ENCODE measurements at regions not wholly inside any gene's neighbourhood (a gene's known extent, or its start where the extent isn't known, plus 50 kb on each side); places are given as distances from the start of the nearest gene placed in this dataset.

DNA sequence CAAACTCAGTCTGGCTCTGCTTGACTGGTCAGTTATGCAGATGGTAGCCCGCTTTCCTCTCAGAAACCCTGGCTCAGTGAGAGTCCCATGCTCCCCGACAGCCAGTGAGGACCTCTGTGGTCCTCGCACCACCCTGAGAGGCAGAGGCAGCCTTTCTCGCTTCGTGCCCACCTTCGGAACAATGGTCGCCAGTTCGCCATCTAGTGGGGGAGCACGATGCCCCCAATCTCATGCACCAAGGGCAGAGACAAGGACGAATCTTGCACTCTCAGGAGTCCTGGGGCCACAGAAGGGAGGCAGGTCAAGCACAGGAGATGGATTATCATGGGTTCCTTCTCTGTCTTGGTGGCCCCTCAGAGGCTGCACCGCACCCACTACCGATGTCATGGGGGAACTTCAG lies 75.2 kb downstream of the RHCG start:
- ATAC-seq, result no peak

DNA sequence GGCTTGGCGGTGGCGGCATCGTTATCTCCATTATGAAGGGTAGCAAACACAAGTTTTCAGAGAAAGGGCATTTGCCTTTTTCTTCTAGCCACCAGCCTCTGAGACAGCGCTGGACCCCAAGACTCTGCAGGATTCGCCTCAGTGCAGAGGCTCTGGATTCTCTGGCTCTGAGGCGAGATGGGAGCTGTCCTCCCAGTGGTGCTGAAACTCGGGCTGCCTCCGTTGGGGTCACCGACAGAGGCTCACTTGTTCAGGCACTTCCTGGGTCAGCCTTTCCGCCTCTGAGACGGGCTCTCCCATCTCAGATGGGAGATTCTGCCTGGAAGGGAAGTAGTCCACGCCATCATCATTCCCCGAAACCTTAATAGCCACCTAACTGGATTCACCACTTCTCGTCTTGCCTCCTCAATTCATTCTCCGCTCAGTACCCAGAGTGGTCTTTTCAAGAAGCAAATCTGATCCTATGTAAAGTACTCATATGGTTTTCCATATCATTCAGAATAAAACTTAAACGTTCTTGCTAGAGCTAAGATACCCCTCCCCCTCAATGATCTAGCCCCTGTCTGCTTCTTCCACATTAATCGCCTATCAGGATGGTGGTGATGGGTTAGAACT lies 76.9 kb downstream of the RHCG start:
- no peak for ATAC-seq

DNA sequence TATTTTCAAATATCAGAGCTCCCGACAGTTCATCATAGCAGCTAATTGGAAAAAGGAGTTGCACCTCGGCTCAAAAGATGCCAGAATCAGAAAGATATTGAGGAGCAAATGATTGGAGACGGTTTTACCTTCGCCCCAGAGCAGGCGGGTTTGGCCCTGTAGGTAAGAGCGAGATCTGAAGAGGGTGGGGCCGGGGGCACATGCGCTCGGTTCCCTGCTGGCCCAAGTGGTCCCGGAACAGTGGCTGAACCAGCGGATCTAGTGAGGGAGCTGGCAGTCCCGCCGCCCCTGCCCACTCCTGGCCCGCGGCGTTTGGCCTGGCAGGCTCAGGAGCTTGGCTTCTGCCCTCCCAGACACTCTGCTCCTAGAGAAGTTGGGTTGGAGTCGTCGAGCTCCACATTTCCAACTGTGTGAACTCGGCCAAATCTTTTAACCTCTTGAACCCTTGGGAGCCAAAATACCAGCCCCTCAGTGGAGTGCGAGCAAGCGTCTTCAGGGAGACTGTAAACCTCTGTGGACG lies 79.1 kb downstream of the RHCG start:
- no peak for ATAC-seq

DNA sequence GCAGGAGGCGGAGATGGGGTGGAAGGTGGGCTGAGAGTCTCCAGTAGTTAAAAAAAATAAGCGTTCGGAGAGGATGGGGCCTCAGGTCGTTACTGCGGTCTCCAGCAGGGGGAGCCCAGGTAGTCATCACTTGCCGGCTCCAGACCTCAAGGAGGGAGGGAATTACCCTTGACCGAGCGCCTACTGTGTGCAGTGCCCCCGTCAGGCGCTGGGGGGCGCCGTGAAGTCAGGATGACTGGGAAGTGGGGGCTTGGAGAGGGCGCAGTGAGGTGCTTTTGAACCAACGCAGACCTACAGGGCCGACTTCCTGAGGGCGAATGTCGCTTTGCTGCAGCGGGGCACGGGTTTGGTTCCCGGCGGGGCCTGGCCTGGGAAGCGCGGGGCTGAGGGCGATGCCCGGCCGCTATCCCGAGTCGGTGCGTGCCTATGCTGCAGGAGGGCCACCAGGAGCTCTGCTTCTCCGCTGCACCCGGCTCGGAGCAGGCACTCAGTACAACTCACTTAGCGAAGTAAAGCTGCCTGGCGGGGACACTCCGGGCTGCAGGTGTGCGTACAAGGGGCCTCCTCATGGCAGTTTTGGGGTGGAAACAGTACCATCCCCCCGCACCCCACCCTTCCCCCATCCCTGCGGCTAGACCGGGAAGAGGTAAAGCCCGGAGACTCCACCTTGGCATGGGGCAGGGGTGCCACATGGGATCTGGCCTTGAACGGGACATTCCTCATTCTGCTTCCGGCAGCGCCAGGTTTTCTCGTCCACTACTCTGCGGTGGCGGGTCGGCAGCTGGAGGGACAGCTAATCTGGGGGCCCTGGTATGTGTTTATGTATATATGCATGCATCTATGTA lies 79.8 kb downstream of the RHCG start:
- ATAC-seq, result peak; percentile 73 to 83

DNA sequence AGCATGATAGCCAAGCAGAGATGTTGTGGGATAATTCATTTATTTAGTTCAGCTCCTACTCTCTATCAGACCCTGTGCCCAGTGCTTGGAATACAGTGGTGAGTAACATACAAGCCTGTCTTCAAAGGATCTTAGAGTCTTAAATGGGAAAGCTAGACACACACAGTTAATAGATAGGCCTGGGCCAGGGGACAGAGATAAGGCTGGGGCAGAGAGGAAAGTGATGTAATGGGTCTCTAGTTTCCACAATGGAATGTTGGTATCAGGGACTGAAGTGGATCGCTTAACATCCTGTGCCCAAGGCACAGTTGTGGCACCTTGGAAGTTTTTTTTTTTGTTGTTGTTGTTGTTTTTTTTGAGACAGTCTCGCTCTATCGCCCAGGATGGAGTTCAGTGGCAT lies 79.9 kb upstream of the POLG start:
- no peak for ATAC-seq

DNA sequence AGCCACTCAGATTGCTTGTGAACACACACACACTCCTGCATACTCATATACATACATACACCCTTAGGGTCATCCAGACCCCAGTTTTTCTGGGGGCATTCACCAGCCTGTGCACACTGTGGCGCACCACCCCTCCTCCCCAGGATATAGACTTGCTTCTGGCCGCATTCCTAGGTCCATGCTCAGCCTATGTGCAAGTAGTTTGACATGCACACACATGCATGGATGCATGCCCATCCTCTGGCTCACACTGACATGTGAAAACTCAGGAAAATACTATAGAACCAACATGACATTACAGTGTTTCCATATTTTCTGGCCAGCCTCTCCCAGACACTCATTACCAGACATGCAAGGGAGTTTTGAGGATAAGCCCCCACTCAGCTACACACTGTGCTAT lies 79.3 kb upstream of the POLG start:
- ATAC-seq, result no peak

DNA sequence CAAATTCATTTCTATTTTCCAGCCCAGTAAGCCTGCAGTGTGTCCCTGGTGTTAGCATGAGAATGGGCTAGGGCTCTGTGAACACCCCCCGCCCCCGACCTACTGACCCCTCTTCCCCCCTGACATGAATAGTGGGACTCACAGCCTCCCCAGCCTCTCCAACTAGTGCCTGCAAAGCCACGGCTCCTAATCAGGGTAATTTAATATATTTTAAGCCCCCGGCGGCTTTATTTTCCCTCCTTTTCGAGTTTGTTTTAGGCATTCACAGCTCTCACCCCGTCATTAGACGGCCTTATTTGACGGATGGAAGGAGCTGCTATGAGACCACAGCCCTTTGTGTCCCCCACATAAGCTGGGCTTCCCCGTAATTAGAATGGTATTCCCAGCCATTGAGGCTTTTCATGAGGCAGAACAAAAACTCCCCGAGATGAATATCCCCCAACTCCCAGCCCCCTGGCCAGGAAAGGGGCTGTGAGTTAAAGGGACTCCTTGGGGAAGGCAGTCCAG lies 78.3 kb upstream of the POLG start:
- ATAC-seq, result no peak

DNA sequence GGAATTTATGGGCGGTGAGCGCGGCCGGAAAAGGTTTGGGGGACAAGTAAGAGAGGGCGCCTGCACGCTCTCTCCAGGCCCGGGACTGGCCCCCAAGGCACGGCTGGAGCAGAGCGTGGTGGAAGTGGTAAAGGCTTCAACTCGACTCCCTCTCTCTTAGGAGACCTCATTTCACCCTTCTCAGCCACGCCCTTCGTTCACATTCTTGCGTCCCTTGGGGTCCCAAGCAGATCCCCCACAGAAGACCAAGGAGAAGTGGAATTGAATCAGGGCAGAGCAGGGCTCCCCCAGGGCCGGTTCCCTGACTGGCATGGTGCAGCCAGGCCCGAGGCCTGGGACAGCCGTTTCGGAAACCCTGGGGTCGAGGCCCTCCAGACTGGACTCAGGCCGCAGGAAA lies 75.4 kb upstream of the POLG start:
- ATAC-seq, result no peak

DNA sequence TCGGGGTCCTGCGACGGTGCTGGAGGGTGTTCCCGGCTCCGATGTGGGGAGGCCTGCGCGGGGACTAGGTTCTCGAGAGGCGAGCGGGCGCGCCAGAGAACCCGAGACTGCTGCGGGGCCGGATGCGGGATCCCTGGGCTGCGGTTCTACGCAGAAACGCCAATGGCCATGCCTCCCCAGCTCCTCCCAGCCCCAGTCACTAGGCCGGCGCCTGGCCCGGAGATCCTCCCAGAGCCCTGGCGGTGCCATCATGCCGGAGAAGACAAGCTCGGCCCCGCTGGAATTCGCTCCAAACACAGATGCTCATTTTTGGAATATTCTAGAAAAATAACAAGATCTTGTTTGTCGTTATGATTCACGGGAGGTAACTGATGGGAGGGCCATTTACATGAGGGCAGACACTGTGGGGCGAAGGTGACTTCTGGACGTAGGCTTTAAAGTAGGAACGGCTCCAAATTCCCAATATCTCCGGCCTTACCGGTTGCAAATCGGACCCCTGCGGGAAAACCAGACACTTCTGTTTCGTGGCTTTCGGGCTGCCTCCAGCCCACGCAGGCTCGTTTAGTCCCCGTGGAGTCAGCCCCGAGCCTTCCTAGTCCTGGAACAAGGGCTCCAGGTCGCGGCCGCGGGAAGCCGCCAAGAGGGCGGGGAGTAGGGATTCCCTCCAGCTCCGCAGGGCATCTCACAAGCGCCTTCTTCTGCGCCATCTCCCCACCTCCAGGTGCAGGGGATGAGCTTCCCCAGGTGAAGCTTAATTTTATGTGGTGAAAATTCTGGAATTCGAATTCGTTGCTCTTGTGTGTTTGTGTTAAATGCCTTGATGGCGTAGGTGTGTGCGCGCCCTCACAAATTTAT lies 74.8 kb upstream of the POLG start:
- no peak for ATAC-seq

DNA sequence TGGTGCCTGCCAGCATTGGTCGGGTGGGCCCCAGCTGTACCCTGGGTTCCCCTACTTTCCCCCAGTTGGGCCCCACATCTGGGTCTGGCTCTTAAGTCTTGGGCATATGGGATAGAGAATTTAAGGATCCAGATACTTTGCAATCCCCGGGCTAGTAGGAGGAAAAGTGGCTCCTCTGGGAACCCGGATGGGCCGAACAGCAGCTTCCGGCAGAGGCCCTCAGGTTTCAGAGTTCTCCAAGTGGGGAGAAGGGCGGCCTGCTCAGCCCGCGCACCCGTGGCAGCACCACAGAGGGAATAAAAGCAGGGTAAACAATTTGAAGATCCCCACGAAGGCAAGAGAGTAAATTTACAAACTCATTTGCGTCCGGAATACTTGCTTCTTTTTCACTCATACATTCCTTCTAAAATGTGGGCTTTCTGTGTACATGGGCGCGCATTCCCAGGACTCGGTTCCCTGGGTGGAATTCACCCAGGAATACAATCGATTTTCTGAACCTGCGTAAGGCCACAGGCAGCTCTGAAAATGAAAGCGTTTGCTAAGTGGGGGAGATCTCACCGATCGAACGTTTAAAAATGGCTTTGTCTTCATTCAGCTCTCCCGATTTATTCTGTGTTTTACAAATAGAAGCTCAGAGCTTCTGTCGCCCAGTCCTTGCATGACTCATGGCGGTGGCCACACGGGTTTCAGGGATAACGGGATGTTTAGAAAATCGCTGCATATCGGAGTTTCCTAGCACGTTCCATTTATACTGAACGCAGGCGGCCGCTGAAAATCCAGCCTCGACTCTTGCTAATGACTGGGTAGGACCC lies 74.0 kb upstream of the POLG start:
- no peak for ATAC-seq

DNA sequence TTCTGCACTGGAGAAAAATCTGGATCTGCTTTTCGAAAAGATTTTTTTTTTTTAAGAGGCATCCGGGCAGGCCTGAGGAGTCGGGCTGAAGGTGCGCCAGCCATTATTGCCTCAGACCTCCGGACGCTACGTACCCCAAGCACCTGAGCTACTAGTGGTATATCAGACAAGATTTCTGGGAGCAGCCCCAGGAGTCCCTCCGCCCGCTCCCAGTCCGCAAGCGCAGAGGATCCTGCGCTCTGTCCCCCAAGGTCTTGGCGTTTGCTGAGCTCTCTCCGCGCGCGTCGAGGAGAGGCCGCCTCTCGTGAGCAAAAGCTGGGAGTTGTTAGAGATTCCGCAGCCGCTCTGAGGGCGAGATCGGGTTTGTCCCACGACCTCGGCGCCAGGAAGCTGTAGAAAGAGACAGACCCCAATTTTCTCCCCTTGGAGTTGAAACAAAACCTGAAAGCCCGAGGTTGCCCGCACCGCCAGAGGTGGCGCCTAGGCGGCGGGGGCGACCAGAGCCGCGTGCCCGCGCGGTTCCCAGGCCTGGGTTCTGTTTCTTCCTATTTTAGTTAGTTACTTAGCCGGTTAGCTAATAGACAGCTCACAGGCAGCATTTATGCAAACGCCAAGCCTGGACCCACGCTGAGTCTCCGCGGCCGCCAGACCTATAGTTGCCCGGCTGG lies 72.5 kb upstream of the POLG start:
- no peak for ATAC-seq

DNA sequence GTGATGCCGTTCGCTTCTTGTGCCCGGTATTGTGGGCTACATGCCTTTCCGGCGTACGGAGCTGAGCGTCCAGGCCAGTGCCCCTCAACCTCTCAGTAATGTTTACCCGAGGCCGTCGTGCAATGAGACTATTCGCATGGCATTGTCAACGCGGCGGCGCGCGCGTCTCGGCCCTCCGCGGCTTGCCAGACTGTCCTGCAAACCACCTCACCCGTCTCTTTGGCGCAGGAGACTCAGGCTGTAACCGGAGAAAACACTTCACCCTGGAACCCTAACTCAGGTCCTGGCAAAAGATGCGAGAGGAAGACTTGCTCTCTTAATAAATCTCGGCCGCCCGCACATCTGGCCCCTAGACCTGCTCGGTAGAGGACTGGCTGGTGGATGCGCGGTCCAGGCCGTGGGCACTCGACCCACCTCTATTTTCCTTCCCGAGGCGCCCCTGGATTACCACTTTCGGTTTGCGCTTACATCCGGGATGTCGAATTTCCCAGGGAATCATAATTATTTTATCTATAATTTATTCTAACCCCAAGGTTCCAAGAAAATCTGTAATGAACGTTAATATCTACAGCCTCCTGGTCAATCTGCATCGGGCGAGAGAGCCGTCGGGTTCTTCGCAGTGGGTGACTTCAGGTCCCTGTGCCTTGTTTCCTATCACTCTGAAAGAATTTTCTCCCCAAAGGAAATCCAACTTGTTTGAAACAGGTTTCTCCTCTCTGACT lies 71.8 kb upstream of the POLG start:
- no peak for ATAC-seq

DNA sequence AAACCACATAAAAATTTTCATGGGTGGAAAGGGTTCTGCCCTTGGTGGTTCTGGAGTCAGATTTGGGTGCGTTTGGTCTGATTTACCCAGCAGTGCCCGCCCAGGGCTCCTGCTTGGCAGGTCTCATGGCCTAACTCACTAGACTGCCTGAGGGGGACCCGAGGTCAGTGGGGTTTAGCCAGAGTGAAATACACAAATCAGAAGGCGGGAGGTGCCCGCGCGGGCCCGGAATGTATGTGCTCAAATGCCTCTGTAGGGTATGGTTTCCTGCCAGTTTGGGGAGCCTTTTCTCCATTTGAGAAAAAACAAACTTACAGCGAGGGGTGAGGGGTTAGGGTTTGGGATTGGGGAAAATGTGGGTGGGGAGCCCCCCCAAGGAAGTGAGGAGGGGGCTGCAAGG lies 70.9 kb upstream of the POLG start:
- no peak for ATAC-seq

DNA sequence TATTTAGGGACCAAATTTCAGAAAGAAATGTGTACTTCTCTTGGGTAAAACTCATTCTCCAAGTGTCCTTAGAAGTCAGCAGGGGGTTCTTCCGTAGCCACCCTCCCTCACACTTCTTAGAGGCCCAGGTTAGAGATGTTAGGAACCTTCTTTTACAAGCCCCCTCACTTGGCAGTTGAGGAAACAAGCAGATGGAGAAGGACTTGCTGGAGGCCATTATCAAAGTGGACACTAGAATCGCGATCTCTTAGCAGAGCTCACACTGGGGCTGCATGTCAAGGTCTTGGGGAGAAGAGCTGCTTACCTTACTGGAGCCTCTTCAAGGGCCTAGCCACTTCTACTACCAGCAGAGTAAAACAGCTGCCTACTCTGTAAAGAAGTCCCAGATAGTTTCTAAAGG lies 69.4 kb upstream of the POLG start:
- no peak for ATAC-seq

DNA sequence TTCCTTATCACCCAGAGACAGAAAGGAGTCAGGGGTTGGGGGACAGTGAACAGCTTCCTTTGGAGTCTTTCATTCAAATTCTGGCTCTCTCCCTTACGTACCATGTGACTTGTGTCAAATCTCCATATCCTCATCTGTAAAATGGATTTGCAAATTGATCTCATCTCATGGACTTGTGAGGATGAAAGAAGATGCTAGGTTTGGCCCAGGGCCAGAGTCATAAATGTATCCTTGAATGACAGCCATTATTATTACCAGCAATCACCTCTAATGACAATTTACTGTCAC lies 67.8 kb upstream of the POLG start:
- no peak for ATAC-seq

DNA sequence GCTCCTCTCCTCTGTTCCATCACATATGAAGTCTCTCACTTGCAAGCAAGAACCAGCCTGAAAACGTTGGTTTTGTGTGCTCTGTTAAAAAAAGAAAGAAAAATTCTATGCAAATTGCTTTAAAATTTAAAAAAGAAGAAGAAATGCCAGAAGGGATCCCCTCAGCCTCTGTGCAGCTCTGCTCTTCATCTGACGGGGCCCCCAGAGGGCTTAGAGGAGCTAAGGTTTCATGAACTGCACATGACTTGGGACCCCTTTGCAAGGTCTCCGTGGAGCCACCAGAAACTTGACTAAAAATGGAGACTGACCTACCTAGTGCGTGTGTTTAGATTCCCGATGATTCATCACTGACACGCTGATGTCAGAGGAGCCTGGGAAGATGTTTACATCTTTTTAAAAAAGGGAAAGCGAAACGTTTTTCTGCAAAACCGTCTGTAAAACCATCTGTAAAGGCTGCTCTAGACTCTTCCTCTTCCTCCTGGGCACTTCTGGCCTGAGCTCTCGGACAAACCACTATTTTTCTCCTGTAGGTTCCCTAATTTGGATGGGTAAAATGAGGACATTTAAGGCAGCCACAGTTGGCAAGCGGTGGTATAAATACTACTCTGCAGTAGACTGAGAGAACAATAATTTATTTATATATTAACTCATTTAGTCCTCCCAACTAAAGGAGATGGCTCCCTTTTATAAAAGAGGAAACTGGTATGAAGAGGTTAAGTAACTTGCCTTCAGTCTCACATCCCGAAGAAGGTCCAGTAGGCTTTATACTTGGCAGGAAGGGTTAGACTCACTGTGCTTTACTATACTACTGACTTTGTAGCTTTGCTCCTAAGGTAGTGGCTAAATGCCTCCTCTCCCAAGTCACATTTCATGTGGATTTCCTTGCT lies 67.2 kb upstream of the POLG start:
- ATAC-seq, result no peak

DNA sequence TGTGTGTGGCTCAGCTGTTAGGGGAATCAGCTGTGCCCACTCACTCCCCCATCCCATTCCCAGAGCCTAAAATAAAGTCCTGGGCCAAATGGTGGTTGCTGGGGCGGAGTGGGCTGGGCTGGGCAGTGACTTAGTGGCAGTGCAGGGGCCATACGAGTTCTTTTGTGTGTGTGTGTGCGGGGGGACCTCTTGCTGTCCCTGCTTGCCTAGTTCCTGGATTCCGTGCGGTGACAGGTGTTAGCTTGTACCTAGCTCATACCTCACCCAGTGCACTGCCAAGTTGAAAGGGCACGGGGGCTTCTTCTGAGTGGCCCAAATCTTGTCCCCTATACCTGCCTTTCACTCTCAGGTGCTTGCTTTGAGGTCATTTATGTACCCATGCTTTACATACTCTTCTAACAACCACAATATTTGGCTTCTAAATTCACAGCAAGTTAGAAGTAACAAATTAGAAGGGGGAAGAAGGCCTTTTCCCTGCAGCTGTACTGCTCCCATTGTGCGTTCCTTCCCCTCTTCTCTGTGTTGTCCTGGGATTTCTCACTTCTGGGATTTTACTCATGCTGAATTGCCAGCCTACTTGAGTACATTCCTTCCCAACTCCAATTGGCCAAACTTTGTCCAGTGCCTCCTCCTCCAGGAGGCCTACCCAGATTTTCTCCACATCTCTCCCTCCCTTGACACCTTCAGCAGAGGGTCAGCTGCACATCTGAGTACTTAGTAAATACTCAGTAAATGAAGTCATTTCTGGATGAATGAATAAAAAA lies 66.3 kb upstream of the POLG start:
- ATAC-seq, result no peak

DNA sequence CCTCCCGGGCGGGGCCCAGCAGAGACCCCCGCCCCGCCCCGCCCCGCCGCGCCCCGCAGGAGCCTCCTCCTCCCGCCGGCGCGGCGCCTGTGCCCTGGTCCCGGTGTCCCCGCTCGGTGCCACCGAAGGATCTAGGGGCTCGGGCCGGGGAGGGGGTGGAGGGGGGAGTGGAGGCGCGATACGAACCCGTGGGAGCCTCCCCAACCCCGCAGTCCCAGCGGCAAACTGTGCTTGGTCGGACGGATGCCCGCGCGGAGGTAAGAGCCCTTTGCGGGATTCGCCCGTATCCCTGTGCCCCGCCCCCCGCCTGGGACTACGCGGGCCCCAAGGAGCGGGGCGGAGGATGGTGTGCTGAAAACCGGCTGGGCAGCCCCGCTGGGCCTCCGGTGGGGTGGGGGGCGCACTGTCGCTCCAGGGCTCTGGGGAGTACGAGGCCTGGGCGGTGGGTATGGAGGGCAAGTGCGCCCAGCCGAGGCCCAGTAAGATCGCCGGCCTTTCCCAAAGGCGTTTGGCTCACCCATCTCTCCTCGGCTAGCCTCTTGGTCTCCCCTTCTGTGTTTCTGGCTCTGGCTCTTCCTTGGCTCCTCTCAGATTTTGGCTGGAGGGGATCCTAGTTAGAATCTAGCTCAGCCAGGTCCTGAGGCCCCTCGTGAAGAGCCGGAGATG lies 65.6 kb upstream of the POLG start:
- peak in 1 of 2 donors; percentile 18 for ATAC-seq
